22Rv1 (cell line): ENCODE measurements at regions not wholly inside any gene's neighbourhood (a gene's known extent, or its start where the extent isn't known, plus 50 kb on each side); places are given as distances from the start of the nearest gene placed in this dataset.

Source experiments
- ZFX ChIP-seq: fragments of 450-650 bp; IDR thresholded peaks from 2 replicates; pipeline ENCODE4 v1.6.1; 2017; ENCODE audit warnings: antibody characterized with exemption, borderline replicate concordance
- TF ChIP-seq, protein P1 (sequence below): fragments of 450-650 bp; IDR thresholded peaks from 2 replicates; pipeline ENCODE4 v1.5.1; 2017; ENCODE audit warnings: mild to moderate bottlenecking

DNA sequence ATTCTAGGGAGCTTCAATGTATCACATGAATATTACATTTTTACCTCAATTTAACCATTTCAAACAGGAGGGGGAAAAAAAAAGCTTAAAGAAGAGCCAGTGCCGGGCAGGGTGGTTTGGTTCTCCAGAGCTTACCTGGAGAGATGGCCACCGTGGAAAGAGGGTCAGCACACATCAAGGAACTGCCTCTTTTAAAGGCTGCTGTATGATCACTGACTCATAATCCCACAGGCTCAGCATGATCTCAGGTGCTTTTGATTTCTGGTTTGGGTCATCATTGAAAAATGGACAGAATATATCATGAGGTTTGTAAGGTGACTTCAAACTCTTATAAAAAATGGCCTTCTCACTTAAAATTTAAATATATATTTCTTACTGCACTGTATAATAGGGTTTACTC lies 67.5 kb upstream of the MDFIC start:
- TF ChIP-seq, protein P1, sequence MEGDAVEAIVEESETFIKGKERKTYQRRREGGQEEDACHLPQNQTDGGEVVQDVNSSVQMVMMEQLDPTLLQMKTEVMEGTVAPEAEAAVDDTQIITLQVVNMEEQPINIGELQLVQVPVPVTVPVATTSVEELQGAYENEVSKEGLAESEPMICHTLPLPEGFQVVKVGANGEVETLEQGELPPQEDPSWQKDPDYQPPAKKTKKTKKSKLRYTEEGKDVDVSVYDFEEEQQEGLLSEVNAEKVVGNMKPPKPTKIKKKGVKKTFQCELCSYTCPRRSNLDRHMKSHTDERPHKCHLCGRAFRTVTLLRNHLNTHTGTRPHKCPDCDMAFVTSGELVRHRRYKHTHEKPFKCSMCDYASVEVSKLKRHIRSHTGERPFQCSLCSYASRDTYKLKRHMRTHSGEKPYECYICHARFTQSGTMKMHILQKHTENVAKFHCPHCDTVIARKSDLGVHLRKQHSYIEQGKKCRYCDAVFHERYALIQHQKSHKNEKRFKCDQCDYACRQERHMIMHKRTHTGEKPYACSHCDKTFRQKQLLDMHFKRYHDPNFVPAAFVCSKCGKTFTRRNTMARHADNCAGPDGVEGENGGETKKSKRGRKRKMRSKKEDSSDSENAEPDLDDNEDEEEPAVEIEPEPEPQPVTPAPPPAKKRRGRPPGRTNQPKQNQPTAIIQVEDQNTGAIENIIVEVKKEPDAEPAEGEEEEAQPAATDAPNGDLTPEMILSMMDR, result no peak
- TF ChIP-seq ZFX, result no peak
